ENCODE measurements at regions not wholly inside any gene's neighbourhood (a gene's known extent, or its start where the extent isn't known, plus 50 kb on each side); places are given as distances from the start of the nearest gene placed in this dataset.

GRCh38 chr12:63228853-63229252, 77.9 kb upstream of the AVPR1A start:
- H3K27ac ChIP-seq = no peak overlapping the region
- WGBS, 4 donors = 45 to 60% (median 54%) methylated on average over 3 of the region's 3 CpGs
- ATAC-seq = no peak
- TF ChIP-seq POLR2A (IDR thresholded peaks at IDR 0.05) (no peak), CTCF (IDR thresholded peaks at IDR 0.05) (no peak)
- H3K4me1 ChIP-seq = no peaks in the 10 kb centered on the region
- H3K36me3 ChIP-seq = no peaks in the 10 kb centered on the region
- H3K9me3 ChIP-seq = no peaks in the 10 kb centered on the region
- intact Hi-C loops (cut with DNase I) = no loop called here
- H3K4me3 ChIP-seq = no peak overlapping the region
- DNase-seq = no peak
- no peaks in the 10 kb centered on the region for H3K27me3 ChIP-seq

- 62 to 72% (median 64%) methylated on average over 2 of the region's 2 CpGs for WGBS, 4 donors
- H3K4me3 ChIP-seq = no peak overlapping the region
- TF ChIP-seq CTCF (IDR thresholded peaks at IDR 0.05) (no peak), POLR2A (IDR thresholded peaks at IDR 0.05) (no peak)
Measured at GRCh38 chr12:63226792-63227463, 75.9 kb upstream of the AVPR1A start.

GRCh38 chr12:63224396-63224795, 73.4 kb upstream of the AVPR1A start:
- intact Hi-C loops (cut with DNase I) = no loop called here
- no peak for TF ChIP-seq CTCF (IDR thresholded peaks at IDR 0.05)
- TF ChIP-seq POLR2A (IDR thresholded peaks at IDR 0.05) = no peak
- no peaks in the 10 kb centered on the region for H3K9me3 ChIP-seq
- no peaks in the 10 kb centered on the region for H3K36me3 ChIP-seq
- WGBS, 4 donors = 43 to 63% (median 60%) methylated on average over 1 of the region's 1 CpG
- no peak for ATAC-seq
- no peak for DNase-seq
- H3K27ac ChIP-seq = no peak overlapping the region
- no peaks in the 10 kb centered on the region for H3K4me1 ChIP-seq
- no peaks in the 10 kb centered on the region for H3K27me3 ChIP-seq
- no peak overlapping the region for H3K4me3 ChIP-seq

More at GRCh38 chr12:63226792-63227463, 75.9 kb upstream of the AVPR1A start:
- no peaks in the 10 kb centered on the region for H3K4me1 ChIP-seq
- H3K27ac ChIP-seq = no peak overlapping the region
- no peaks in the 10 kb centered on the region for H3K9me3 ChIP-seq
- H3K36me3 ChIP-seq = no peaks in the 10 kb centered on the region
- no peak for ATAC-seq
- no peaks in the 10 kb centered on the region for H3K27me3 ChIP-seq
- intact Hi-C loops (cut with DNase I) = no loop called here
- no peak for DNase-seq

GRCh38 chr12:63223128-63223527, 72.1 kb upstream of the AVPR1A start:
- ATAC-seq = no peak
- Histone ChIP-seq H3K9me3 (no peaks in the 10 kb centered on the region), H3K4me3 (no peak overlapping the region), H3K27ac (no peak overlapping the region), H3K36me3 (no peaks in the 10 kb centered on the region), H3K4me1 (no peaks in the 10 kb centered on the region), H3K27me3 (no peaks in the 10 kb centered on the region)
- TF ChIP-seq POLR2A (IDR thresholded peaks at IDR 0.05) (no peak), CTCF (IDR thresholded peaks at IDR 0.05) (no peak)
- DNase-seq = no peak
- intact Hi-C loops (cut with DNase I) = no loop called here
